Mucosa of rectum (tissue), 2 donors: ENCODE measurements at regions not wholly inside any gene's neighbourhood (a gene's known extent, or its start where the extent isn't known, plus 50 kb on each side); places are given as distances from the start of the nearest gene placed in this dataset.

Source experiments
- H3K27ac ChIP-seq, 2 donors: one replicate each; pipeline ENCODE4 v1.7.0; 2013; ENCODE audit warnings: inconsistent platforms in 2 of 2, low read depth in 2 of 2, low read length in 2 of 2
- H3K27me3 ChIP-seq, 2 donors: one replicate each; pipeline ENCODE4 v1.7.0; 2013; ENCODE audit warnings: low read length in 2 of 2; ENCODE audit not compliant: control insufficient read depth in 2 of 2, insufficient read depth in 2 of 2
- H3K36me3 ChIP-seq, 2 donors: one replicate each; pipeline ENCODE4 v1.7.0; 2013; ENCODE audit warnings: low read length in 2 of 2; ENCODE audit not compliant: control insufficient read depth in 2 of 2, insufficient read depth in 2 of 2
- H3K4me1 ChIP-seq, 2 donors: one replicate each; pipeline ENCODE4 v1.7.0; 2013; ENCODE audit warnings: low read length in 2 of 2, mild to moderate bottlenecking in 1 of 2; ENCODE audit not compliant: control insufficient read depth in 2 of 2, insufficient read depth in 2 of 2
- H3K4me3 ChIP-seq, 2 donors: one replicate each; pipeline ENCODE4 v1.7.0; 2013; ENCODE audit warnings: low read length in 2 of 2
- H3K9ac ChIP-seq, 2 donors: one replicate each; pipeline ENCODE4 v1.7.0; 2013; ENCODE audit warnings: low read length in 2 of 2, low read depth in 1 of 2, mild to moderate bottlenecking in 1 of 2
- H3K9me3 ChIP-seq, 2 donors: one replicate each; pipeline ENCODE4 v1.7.0; 2013; ENCODE audit warnings: low read length in 2 of 2; ENCODE audit not compliant: control insufficient read depth in 2 of 2
- donor health status: healthy.
- donor health status: Normal muscosa, but diverticular disease.

DNA sequence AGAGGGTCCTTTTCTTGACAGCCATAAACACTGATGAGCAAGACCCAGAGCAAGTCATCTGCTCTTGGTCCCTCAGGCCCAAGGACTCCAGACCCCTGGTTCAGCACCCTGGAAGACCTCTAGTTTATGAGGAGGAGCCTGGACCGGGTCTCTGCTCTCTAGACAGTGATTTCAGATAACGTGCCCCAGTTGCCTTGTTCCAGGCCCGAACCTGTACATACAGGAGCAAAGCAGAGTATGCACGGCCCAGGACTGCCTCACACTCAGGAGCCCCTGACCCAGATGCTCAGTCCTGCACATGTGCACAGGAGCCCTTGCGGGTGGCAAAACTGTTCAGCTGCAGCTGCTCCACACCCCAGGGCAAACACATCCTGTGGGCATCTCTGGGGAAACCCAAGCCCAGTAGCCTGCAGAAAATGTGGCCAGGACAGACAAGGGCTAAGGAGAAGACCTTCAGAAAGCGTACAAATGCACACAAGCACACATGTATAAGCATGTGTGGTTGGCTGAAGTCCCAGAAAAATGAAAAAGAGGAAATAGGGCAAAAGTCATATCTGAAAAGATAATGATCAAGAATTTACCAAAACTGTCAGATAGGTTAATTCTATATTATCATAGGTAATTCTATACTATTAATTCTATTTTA, 59.9 kb upstream of the CORO2B start:
- Histone ChIP-seq H3K27me3 (peaks cover 0 to 3% of the 10 kb centered on the region in 2 donors), H3K9me3 (no peaks in the 10 kb centered on the region), H3K9ac (no peak overlapping the region), H3K4me1 (peaks cover 0 to 2% of the 10 kb centered on the region in 2 donors), H3K36me3 (no peaks in the 10 kb centered on the region), H3K27ac (no peak overlapping the region), H3K4me3 (no peak overlapping the region)

DNA sequence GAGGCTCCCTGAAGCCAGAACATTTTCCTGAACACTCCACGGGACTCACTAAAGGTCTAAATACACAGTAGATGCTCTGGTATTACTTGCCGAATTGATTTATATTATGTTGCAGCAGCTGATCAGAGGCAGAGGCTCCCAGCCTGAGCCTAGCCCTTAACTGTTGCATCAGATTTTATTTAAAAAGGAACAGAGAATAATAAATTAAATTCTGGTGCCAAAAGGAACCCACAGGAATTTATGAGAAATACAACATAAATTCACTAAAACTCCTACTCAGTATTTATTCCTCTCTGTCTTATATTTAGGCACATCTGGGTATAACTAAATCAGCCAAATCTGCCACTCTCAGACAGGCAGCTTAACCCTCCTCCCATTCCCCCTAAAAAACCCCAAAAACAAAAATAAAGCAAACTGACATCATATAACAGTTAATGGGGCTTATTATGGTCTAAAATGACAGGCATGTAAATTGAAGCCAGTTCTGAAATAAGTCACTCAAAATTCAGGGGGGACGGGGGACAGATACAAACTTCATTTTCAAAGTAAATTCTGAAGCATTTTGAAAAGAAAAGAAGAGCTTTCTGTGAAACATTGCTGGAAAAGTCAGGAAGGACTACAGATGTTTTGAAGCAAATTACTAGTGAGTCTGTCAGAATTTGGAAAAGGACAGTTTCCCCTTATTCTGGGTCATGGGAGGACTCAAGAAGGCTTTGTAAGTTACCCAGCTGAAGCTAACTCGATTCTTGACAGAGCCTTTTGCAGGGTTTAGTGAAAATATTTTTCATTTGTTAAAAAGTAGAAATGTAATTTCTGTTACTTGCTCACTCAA, 53.8 kb upstream of the CORO2B start:
- Histone ChIP-seq H3K4me1 (no peaks in the 10 kb centered on the region), H3K27ac (peak overlapping the region in 1 of 2 donors; percentile 27), H3K9me3 (no peaks in the 10 kb centered on the region)

DNA sequence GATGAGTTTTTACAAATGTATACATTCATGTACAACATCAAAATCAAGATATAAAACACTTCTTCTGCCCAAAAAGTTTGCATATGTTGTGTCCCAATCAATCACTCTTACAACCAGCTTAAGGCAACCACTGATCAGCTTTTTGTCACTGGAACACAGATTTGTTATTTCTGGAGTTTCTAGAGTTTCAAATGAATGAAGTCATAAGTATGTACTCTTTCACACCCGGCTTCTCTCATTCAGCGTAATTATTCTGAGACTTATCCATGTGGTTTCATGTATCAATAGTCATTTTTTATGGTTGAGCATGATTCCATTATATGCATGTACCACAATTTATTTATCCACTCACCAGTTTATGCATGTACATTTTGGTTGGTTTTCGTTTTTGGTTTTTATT, 53.0 kb upstream of the CORO2B start:
- no peak overlapping the region for H3K27ac ChIP-seq
- no peak overlapping the region for H3K4me3 ChIP-seq
- no peaks in the 10 kb centered on the region for H3K27me3 ChIP-seq
- H3K9me3 ChIP-seq, result no peaks in the 10 kb centered on the region
- no peaks in the 10 kb centered on the region for H3K4me1 ChIP-seq
- no peak overlapping the region for H3K9ac ChIP-seq
- no peaks in the 10 kb centered on the region for H3K36me3 ChIP-seq

More for the DNA sequence above, 53.8 kb upstream of the CORO2B start:
- Histone ChIP-seq H3K36me3 (no peaks in the 10 kb centered on the region), H3K4me3 (no peak overlapping the region), H3K9ac (no peak overlapping the region), H3K27me3 (no peaks in the 10 kb centered on the region)

DNA sequence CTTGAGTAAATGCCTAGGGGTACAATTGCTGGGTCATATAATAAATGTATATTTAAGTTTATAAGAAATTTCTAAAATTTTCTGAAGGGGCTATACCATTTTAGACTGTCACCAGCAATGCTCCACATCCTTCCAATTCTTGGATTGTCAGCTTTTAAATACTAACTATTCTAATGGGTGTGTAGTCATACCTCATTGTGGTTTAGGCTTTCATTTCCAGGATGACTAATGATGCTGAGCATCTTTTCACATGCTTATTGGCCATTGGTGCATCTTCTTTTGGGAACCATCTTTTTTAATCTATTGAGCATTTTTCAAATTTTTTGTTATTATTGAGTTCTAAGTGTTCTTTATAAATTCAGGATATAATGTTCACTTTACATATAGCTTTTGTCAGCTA, 52.5 kb upstream of the CORO2B start:
- H3K9ac ChIP-seq, result no peak overlapping the region
- H3K4me3 ChIP-seq, result no peak overlapping the region
- H3K27ac ChIP-seq, result no peak overlapping the region
- H3K4me1 ChIP-seq, result no peaks in the 10 kb centered on the region
- no peaks in the 10 kb centered on the region for H3K9me3 ChIP-seq
- no peaks in the 10 kb centered on the region for H3K27me3 ChIP-seq
- no peaks in the 10 kb centered on the region for H3K36me3 ChIP-seq

DNA sequence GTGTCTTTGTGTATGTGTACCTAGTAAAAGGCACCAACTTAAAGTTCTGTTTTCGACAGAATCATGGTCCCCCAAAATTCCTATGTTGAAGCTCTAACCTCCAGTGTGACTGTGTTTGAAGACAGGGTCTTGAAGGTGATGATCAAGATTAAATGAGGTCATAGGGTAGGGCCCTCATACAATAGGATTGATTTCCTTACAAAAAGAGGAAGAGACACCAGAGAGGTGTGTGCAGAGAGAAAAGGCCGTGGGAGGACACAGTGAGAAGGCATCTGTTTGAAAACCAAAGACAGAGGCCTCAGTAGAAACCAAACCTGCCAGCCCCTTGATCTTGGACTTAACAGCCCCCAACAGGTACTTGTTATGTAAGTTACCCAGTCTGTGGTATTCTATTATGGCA, 52.0 kb upstream of the CORO2B start:
- Histone ChIP-seq H3K27ac (no peak overlapping the region), H3K4me1 (no peaks in the 10 kb centered on the region), H3K4me3 (no peak overlapping the region), H3K9me3 (no peaks in the 10 kb centered on the region), H3K27me3 (no peaks in the 10 kb centered on the region), H3K9ac (no peak overlapping the region), H3K36me3 (no peaks in the 10 kb centered on the region)

DNA sequence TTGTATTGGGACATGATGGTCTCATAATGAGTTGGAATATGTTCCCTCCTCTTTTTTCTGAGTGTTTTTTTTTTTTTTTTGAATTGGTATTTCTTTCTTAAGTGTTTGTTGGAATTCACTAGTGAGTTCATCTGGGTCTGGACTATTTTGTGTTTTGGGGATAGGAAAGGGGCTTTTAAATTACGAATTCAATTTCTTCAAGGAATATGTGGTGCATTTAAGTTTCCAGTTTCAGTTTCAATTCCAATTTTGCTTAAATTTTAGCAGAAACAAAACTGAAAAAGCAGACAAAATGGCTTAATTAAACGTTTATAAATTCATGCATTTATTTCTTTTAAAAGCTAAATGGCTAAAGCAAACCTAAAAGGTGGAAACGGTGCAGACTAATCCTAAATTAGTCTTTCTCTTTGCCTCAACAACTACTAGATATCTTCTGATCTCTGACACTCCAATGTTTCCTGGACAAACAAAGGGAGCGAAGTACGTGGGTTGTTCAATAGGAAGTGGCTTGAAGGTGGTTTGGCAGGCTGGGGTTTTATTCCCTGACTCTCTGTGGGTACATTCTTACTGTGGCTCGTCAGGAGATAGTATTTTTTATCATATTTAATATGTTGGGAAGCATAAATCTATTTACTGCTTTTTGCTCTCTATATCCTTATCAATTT, 50.0 kb upstream of the CORO2B start:
- Histone ChIP-seq H3K27me3 (no peaks in the 10 kb centered on the region), H3K4me3 (peak overlapping the region in 1 of 2 donors; percentile 53), H3K36me3 (no peaks in the 10 kb centered on the region), H3K9ac (no peak overlapping the region), H3K27ac (no peak overlapping the region), H3K9me3 (no peaks in the 10 kb centered on the region), H3K4me1 (no peaks in the 10 kb centered on the region)
